ENCODE measurements at regions not wholly inside any gene's neighbourhood (a gene's known extent, or its start where the extent isn't known, plus 50 kb on each side); places are given as distances from the start of the nearest gene placed in this dataset.

DNA sequence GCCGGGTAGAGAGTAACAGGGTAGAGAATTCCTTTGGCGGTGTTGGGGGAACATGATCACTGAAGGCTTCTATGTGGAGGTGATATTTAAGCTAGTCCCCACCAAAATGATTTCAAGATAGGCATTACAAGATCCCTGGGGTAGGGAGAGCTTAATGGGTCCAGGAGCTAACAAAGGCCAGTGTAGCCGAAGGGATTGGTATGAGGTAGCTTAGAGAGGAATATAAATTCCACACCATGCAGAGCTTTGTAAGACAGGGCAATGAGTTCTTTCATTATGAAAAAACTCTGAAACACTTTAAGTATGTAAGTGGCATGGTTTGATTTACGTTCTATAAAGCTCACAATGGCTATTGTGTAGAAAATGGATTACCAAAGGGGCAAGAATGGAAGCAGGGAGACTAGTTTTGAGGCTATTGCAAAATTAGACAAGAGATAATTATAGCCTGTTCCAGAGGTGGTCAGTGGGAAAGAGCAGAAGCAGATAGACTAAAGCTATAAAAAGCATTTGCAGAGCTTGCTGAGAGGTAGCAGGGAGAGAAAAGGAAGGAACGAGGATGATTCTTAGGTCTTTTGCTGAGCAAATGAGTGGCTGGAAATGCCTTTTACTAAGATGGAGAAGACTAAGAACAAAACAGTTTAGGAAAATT, 119.7 kb upstream of the SLC25A13 start:
- TF ChIP-seq POLR2A (IDR thresholded peaks at IDR 0.05; ENCODE audit: low read depth) (no peak), EP300 (IDR thresholded peaks at IDR 0.05) (no peak)
- TF ChIP-seq, protein P1, sequence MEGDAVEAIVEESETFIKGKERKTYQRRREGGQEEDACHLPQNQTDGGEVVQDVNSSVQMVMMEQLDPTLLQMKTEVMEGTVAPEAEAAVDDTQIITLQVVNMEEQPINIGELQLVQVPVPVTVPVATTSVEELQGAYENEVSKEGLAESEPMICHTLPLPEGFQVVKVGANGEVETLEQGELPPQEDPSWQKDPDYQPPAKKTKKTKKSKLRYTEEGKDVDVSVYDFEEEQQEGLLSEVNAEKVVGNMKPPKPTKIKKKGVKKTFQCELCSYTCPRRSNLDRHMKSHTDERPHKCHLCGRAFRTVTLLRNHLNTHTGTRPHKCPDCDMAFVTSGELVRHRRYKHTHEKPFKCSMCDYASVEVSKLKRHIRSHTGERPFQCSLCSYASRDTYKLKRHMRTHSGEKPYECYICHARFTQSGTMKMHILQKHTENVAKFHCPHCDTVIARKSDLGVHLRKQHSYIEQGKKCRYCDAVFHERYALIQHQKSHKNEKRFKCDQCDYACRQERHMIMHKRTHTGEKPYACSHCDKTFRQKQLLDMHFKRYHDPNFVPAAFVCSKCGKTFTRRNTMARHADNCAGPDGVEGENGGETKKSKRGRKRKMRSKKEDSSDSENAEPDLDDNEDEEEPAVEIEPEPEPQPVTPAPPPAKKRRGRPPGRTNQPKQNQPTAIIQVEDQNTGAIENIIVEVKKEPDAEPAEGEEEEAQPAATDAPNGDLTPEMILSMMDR (IDR thresholded peaks at IDR 0.05): no peak
